ENCODE measurements at regions not wholly inside any gene's neighbourhood (a gene's known extent, or its start where the extent isn't known, plus 50 kb on each side); places are given as distances from the start of the nearest gene placed in this dataset.

GRCh38 chr2:121818546-121818945 lies 63.1 kb downstream of the TSN start:
- Mint-ChIP-seq H3K36me3 (ENCODE audit: unreplicated experiment) (no peaks in the 10 kb centered on the region), H3K27me3 (ENCODE audit: unreplicated experiment) (peaks cover 20% of the 10 kb centered on the region), H3K4me3 (ENCODE audit: unreplicated experiment) (no peak overlapping the region), H3K4me1 (ENCODE audit: unreplicated experiment) (no peaks in the 10 kb centered on the region), H3K27ac (ENCODE audit: unreplicated experiment) (no peak overlapping the region), H3K9me3 (ENCODE audit: unreplicated experiment) (peaks cover 7% of the 10 kb centered on the region)
- DNase-seq (ENCODE audit: extremely low spot score, unreplicated experiment) = no peak
- no peak for TF ChIP-seq CTCF (IDR thresholded peaks at IDR 0.05)

DNA sequence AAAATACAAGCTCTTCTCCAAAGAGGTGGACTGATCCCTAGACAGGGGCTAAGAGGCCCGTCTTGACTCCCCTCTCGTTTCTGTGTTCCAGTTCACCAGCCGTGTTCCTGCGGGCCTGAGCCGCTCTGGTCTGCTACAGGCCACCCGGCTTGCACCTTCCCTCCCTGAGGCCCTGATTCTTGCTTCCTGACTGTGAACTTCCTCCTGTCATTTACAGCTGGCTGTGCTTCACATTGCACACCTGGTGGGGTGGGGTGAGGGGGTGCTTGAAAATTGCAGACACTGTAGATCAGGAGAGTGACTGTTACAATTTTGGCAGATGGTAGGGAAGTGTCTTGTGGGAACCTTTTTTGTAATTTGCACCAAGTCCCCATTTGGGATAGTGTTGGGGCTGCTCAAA lies 64.4 kb downstream of the TSN start:
- H3K4me3 Mint-ChIP-seq (ENCODE audit: unreplicated experiment) = no peak overlapping the region
- TF ChIP-seq CTCF (IDR thresholded peaks at IDR 0.05) = no peak
- no peak overlapping the region for H3K27ac Mint-ChIP-seq (ENCODE audit: unreplicated experiment)
- no peak for DNase-seq (ENCODE audit: extremely low spot score, unreplicated experiment)
- H3K27me3 Mint-ChIP-seq (ENCODE audit: unreplicated experiment) = peaks cover 23% of the 10 kb centered on the region
- no peaks in the 10 kb centered on the region for H3K4me1 Mint-ChIP-seq (ENCODE audit: unreplicated experiment)
- H3K36me3 Mint-ChIP-seq (ENCODE audit: unreplicated experiment) = no peaks in the 10 kb centered on the region
- peaks cover 7% of the 10 kb centered on the region for H3K9me3 Mint-ChIP-seq (ENCODE audit: unreplicated experiment)

DNA sequence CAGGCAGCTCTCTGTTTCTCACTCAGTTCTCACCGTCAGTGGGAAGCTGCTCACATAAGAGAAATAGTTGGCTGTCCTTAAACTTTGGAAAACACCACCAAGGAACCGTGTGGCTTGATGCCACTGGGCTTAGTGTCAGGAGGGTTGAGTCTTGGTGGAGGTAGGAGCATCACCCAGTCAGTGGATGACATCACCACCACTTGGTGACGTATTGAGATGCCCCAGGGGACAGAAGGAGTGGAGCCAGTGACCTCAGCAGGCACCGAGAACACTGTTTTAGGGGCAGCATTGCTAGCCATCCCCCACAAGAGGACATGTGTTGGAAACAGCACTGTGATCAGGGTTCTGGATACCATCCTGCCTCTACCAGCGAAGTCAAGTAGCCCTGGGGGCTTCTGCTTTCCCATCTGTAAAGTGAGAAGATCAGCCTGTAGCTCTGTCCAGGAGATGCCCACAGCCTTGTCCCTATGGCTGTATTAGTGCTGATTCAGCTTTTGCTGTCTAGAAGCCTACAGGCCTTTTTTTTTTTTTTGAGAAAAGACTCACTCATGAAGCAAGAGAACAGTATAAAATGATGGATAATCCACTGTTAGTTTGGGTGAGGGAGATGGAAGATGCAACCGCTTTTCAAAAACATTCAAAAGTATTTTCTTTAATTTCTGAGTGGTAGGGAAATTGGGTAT lies 66.2 kb downstream of the TSN start:
- Mint-ChIP-seq H3K4me1 (ENCODE audit: unreplicated experiment) (no peaks in the 10 kb centered on the region), H3K9me3 (ENCODE audit: unreplicated experiment) (peaks cover 7% of the 10 kb centered on the region), H3K27ac (ENCODE audit: unreplicated experiment) (no peak overlapping the region), H3K27me3 (ENCODE audit: unreplicated experiment) (peaks cover 19% of the 10 kb centered on the region), H3K36me3 (ENCODE audit: unreplicated experiment) (no peaks in the 10 kb centered on the region), H3K4me3 (ENCODE audit: unreplicated experiment) (no peak overlapping the region)
- no peak for TF ChIP-seq CTCF (IDR thresholded peaks at IDR 0.05)
- no peak for DNase-seq (ENCODE audit: extremely low spot score, unreplicated experiment)

DNA sequence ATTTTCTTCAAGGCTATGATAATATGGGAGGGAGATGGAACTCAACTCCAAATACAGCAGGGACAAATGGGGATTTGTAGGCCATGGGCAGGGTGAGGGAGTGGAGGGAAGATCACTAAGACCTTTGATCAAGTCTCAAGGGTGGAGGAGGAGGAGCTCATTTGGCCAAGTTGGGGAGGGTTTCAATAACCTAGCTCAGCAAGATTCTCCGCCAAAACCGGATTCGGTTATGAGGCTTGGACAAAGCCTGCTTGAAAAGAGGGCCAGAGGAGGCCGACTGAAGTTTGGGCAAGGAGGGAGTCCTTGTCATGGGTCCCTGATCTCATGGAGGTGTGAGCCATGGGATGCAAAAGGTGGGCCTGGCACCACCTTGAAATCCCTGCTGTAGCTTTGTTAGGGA lies 68.8 kb downstream of the TSN start:
- no peak overlapping the region for H3K4me3 Mint-ChIP-seq (ENCODE audit: unreplicated experiment)
- H3K36me3 Mint-ChIP-seq (ENCODE audit: unreplicated experiment) = no peaks in the 10 kb centered on the region
- H3K27ac Mint-ChIP-seq (ENCODE audit: unreplicated experiment) = no peak overlapping the region
- peaks cover 3% of the 10 kb centered on the region for H3K9me3 Mint-ChIP-seq (ENCODE audit: unreplicated experiment)
- peaks cover 20% of the 10 kb centered on the region for H3K27me3 Mint-ChIP-seq (ENCODE audit: unreplicated experiment)
- no peaks in the 10 kb centered on the region for H3K4me1 Mint-ChIP-seq (ENCODE audit: unreplicated experiment)
- DNase-seq (ENCODE audit: extremely low spot score, unreplicated experiment) = no peak
- TF ChIP-seq CTCF (IDR thresholded peaks at IDR 0.05) = no peak

DNA sequence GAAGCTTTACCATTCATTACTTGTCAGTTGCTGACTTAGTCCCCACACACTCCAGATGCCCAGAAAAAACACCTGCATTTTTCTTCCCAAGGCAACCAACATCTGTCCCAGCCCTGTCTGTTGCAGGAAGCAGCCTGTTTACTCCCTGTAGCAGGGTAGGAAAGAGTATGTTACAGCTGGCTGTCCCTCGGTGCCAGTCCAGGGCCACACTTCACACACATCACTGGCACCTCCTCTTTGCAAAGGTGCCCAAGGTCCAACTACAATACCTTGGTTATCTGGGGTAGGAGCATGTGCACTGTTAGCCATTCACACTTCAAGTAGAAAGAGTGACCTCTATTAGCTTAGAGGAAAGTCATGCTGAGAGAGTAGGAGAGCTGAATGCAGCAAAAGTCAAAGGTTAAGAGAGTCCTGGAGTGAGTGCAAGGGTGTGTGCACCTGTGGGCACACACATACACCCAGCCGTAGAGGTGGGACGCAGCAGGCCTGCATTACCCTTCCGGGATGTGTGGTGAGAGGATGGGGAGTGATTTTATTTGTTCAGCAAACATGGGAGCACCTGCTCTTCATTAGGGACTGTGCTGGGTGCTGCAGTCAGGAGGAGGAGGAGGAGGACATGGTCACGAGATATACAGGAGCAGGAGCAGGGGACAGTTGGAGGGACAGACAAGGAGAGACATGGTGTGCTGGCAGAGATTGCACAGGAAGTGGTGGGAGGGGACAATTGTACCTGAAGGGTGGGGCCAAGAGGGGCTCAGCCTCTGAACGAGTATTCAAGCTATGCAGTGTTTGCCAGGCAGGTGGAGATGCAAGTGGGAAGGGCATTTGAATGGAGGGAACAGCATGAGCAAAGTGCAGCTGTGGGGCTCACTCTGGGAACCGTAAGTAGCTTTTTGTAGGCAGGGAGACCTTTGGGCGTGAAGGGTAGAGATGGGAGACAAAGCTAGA lies 69.8 kb downstream of the TSN start:
- Mint-ChIP-seq H3K9me3 (ENCODE audit: unreplicated experiment) (peaks cover 3% of the 10 kb centered on the region), H3K36me3 (ENCODE audit: unreplicated experiment) (no peaks in the 10 kb centered on the region), H3K27ac (ENCODE audit: unreplicated experiment) (no peak overlapping the region), H3K27me3 (ENCODE audit: unreplicated experiment) (peaks cover 13% of the 10 kb centered on the region), H3K4me3 (ENCODE audit: unreplicated experiment) (no peak overlapping the region), H3K4me1 (ENCODE audit: unreplicated experiment) (no peaks in the 10 kb centered on the region)
- no peak for DNase-seq (ENCODE audit: extremely low spot score, unreplicated experiment)
- TF ChIP-seq CTCF (IDR thresholded peaks at IDR 0.05) = no peak

Data from osteocyte (in vitro differentiated cells).